HEK293T (cell line): ENCODE measurements at regions not wholly inside any gene's neighbourhood (a gene's known extent, or its start where the extent isn't known, plus 50 kb on each side); places are given as distances from the start of the nearest gene placed in this dataset.

Experiments
- CTCF ChIA-PET: fragments of 350-600 bp; formaldehyde crosslinking; extraction: SDS; loops from one replicate; lab custom pipeline; 2021; ENCODE audit warnings: antibody characterized with exemption, inconsistent platforms; lab: Yijun Ruan, JAX
- POLR2A ChIA-PET: fragments of 350-600 bp; formaldehyde crosslinking; extraction: SDS; loops from one replicate; lab custom pipeline; 2020; ENCODE audit warnings: antibody characterized with exemption, inconsistent platforms; lab: Yijun Ruan, JAX
- DNase-seq: peaks from one replicate; pipeline ENCODE4 v3.0.0; 2012; ENCODE audit warnings: mixed read lengths; ENCODE audit errors: extremely low spot score
- ARNT ChIP-seq: fragments of 450-650 bp; IDR thresholded peaks from 2 replicates; pipeline ENCODE4 v1.6.1; 2017; ENCODE audit warnings: mild to moderate bottlenecking
- BHLHE40 ChIP-seq: fragments of 450-650 bp; IDR thresholded peaks from 2 replicates; pipeline ENCODE4 v1.6.1; 2016; ENCODE audit warnings: mild to moderate bottlenecking, moderate library complexity, borderline replicate concordance
- CTBP1 ChIP-seq: fragments of 450-650 bp; IDR thresholded peaks from 2 replicates; pipeline ENCODE4 v1.6.1; 2016; ENCODE audit warnings: borderline replicate concordance
- ELF4 ChIP-seq: fragments of 450-650 bp; IDR thresholded peaks from 2 replicates; pipeline ENCODE4 v1.6.1; 2017; ENCODE audit warnings: antibody characterized with exemption
- FOXA1 ChIP-seq: fragments of 450-650 bp; IDR thresholded peaks from 2 replicates; pipeline ENCODE4 v1.6.1; 2016; ENCODE audit warnings: mild to moderate bottlenecking
- FOXK2 ChIP-seq: fragments of 450-650 bp; IDR thresholded peaks from 2 replicates; pipeline ENCODE4 v1.6.1; 2016; ENCODE audit warnings: mild to moderate bottlenecking
- FOXM1 ChIP-seq: fragments of 450-650 bp; IDR thresholded peaks from 2 replicates; pipeline ENCODE4 v1.6.1; 2017; ENCODE audit warnings: mild to moderate bottlenecking, borderline replicate concordance
- HDGF ChIP-seq: fragments of 450-650 bp; IDR thresholded peaks from 2 replicates; pipeline ENCODE4 v1.6.1; 2017; ENCODE audit warnings: antibody characterized with exemption, borderline replicate concordance
- L3MBTL2 ChIP-seq: fragments of 450-650 bp; conservative IDR thresholded peaks from 2 replicates; pipeline ENCODE4 v1.6.1; 2016; ENCODE audit warnings: mild to moderate bottlenecking
- LEF1 ChIP-seq: fragments of 450-650 bp; IDR thresholded peaks from 2 replicates; pipeline ENCODE4 v1.6.1; 2017; ENCODE audit warnings: mild to moderate bottlenecking, borderline replicate concordance
- NFRKB ChIP-seq: fragments of 450-650 bp; IDR thresholded peaks from 2 replicates; pipeline ENCODE4 v1.6.1; 2016; ENCODE audit warnings: mild to moderate bottlenecking, moderate library complexity
- SP1 ChIP-seq: fragments of 450-650 bp; IDR thresholded peaks from 2 replicates; pipeline ENCODE4 v1.6.1; 2017
- SUZ12 ChIP-seq: fragments of 450-650 bp; IDR thresholded peaks from 2 replicates; pipeline ENCODE4 v1.6.1; 2016; ENCODE audit warnings: mild to moderate bottlenecking
- ZNF384 ChIP-seq: fragments of 450-650 bp; IDR thresholded peaks from 2 replicates; pipeline ENCODE4 v1.6.1; 2016
- TF ChIP-seq, protein P1 (sequence below): fragments of 450-650 bp; IDR thresholded peaks from 2 replicates; pipeline ENCODE4 v1.6.1; 2016

DNA sequence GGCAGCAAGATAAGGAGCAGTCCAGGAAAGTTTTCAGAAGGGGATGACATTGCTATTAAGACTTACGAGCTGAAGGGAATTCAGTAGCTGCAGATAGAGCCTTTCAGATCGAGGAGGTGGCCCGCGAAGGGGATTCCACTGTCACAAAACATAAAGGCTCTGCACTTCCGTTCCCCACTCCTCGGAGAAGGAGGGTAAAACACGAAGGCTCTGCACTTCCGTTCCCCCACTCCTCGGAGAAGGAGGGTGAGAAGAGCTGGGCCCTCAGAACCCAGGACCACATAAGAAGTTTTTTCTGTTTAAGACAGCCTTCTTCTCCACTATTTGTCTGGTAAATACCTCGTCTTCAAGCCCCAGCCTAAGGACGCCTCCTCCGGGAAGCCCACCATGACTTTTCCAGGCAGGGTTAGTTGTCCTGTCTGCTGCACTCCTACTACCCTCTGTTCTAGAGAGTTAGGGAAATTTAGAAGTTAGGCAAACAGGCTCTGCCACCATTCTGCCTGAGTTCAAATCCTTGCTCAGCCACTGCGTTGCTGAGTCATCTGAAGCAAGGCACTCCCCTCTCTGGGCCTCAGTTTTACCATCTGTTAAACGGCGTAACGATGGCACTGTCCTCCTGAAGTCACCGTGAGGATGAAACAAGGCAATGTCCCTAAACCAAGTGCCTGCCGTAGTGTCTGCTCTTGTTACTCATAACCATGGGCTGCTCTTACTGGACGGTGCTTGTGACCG lies 134.1 kb upstream of the HES1 start:
- POLR2A ChIA-PET, result interaction anchor here (1.0 to 2.9 kb wide), 2 partner anchors 134 to 135 kb away, joined by 4 to 43 read pairs; partner anchors contain the start of gene HES1
- no peak for TF ChIP-seq SUZ12
- TF ChIP-seq L3MBTL2, result no peak
- TF ChIP-seq FOXM1, result no peak
- no peak for TF ChIP-seq ELF4
- no peak for TF ChIP-seq CTBP1
- no peak for TF ChIP-seq NFRKB
- TF ChIP-seq ZNF384, result no peak
- TF ChIP-seq ARNT, result no peak
- no peak for TF ChIP-seq HDGF
- TF ChIP-seq FOXA1, result no peak
- TF ChIP-seq SP1, result no peak
- CTCF ChIA-PET, result no interaction called here
- DNase-seq, result no peak

DNA sequence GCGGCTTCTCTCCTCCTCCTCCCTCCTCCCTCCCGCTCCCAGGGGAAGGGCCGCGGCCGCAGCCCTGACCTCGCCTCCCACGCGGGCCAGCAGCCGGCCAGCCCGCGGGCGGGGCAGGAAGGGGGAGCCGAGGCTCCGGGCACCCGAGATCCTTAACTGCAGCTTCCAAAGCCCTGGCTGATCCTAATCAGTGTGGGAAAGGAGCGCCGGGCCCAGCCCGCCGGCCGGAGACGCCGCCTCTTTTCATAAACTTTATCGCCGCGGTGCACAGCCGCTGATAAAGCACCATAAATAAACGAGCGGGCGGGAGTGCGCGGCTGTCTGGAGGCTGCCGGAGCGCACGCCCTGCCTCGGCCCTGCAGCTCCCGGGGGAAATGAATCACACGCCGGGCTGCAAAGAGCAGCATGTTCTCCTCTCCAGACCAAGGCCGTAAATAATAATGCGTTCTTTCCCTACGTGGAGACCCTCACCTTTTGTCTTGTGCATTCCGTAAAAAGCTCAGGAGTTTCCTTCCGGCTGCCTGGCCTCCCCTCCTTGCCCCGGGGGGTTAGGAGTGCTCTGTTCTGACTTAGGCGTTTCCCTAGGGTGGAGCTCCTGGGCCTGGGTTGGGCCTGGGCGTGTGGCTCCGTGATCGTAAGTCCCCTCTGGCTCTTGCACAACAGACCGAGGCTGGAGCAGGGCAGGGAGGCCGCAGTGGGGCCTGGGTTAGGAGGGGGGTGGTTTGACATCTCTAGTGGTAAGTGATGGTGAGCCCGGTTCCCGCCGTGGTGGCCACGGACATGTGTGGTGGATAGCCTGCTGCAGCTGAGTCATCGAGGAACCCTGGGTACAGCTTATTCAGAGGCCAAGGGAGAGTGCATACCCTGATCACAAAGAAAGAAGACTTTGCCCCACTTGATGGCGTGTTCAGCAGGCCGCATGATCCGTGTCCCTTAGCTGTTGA lies 132.6 kb upstream of the HES1 start:
- POLR2A ChIA-PET, result interaction anchor here (0.5 to 2.9 kb wide), 10 partner anchors 8 to 222 kb away, joined by 3 to 43 read pairs (median 4); partner anchors contain the start of gene HES1
- TF ChIP-seq SP1 (no peak), CTBP1 (no peak), L3MBTL2 (peak; percentile 30; the same call in 1 of the 2 replicates)
- TF ChIP-seq, protein P1, sequence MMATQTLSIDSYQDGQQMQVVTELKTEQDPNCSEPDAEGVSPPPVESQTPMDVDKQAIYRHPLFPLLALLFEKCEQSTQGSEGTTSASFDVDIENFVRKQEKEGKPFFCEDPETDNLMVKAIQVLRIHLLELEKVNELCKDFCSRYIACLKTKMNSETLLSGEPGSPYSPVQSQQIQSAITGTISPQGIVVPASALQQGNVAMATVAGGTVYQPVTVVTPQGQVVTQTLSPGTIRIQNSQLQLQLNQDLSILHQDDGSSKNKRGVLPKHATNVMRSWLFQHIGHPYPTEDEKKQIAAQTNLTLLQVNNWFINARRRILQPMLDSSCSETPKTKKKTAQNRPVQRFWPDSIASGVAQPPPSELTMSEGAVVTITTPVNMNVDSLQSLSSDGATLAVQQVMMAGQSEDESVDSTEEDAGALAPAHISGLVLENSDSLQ, result peak; percentile 70; the same call in 1 of the 2 replicates
- peak; percentile 71 for DNase-seq
- CTCF ChIA-PET, result interaction anchor here (1.1 to 1.4 kb wide), 2 partner anchors 135 to 222 kb away, joined by 4 to 6 read pairs; no protein-coding TSS in a partner anchor

DNA sequence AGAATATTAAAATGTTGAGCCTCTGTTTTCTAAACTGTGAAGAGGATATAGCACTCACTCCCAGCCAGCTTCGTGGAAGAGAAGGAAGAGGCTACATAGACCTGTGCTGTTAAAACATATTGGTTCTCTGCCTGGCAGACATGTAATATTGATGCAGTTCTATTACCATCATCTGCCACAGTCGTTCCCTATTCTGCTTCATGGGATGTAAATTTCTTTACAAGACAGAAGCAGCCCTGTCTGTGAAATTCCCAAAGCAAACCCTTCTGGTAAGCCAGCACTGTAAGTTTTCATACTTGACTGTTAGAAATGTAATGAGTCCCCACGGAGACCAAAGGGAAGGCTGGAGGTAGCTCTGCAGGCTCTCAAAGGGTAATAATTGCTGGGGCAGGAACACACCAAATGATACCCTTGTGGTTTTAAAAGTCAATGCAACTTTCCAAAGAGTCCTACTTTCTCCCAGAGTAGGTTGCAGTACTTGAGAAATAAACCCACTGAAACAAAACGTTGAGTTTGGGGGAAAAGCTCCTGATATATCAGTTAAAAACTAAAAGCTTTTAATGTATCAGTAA lies 129.9 kb upstream of the HES1 start:
- ChIA-PET CTCF (interaction anchor here (0.7 kb wide), 2 partner anchors 45 to 180 kb away, joined by 5 to 7 read pairs; no protein-coding TSS in a partner anchor), POLR2A (interaction anchor here (0.9 to 2.2 kb wide), 3 partner anchors 130 to 133 kb away, joined by 4 to 8 read pairs (median 5); partner anchors contain the start of gene HES1)
- TF ChIP-seq L3MBTL2, result no peak
- TF ChIP-seq ZNF384, result no peak
- no peak for TF ChIP-seq CTBP1
- no peak for TF ChIP-seq NFRKB
- no peak for TF ChIP-seq LEF1
- TF ChIP-seq, protein P1, result no peak
- no peak for TF ChIP-seq FOXM1
- no peak for TF ChIP-seq ARNT
- TF ChIP-seq SP1, result no peak
- peak; percentile 9 for DNase-seq

DNA sequence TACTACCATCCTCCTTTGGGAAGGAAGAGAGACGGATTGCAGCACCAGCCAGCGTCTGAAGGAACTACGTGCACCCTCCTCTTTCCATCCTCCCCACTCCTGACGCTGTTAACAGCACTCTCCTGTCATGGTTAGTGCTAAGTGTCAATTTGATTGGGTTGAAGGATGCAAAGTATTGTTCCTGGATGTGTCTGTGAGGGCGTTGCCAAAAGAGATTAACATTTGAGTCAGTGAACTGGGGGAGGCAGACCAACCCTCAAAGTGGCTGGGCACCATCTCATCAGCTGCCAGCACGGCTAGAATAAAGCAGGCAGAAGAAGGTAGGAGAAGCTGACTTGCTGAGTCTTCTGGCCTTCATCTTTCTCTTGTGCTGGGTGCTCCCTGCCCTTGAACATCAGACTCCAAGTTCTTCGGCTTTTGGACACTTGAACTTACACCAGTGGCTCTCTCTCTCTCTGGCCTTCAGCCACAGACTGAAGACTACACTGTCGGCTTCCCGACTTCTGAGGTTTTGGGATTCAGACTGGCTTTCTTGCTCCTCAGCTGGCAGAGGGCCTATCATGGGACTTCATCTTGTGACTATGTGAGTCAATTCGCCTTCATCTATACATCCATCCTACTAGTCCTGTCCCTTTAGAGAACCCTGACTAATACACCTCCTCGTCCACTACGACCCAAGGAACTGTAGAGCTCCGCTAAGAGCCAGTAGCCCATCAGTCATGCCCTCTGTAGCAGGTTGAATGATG lies 128.2 kb upstream of the HES1 start:
- ChIA-PET CTCF (interaction anchor here (1.0 kb wide), 1 partner anchor 62 kb away, joined by 3 read pairs; no protein-coding TSS in a partner anchor), POLR2A (interaction anchor here (2.0 to 2.2 kb wide), 2 partner anchors 129 to 131 kb away, joined by 5 to 8 read pairs; partner anchors contain the start of gene HES1)
- TF ChIP-seq CTBP1, result no peak
- no peak for TF ChIP-seq L3MBTL2
- no peak for TF ChIP-seq FOXK2
- TF ChIP-seq LEF1, result no peak
- no peak for TF ChIP-seq SUZ12
- no peak for TF ChIP-seq SP1
- TF ChIP-seq, protein P1, result no peak
- TF ChIP-seq ELF4, result no peak
- no peak for TF ChIP-seq BHLHE40
- TF ChIP-seq FOXM1, result no peak
- TF ChIP-seq HDGF, result no peak
- no peak for TF ChIP-seq ARNT
- DNase-seq, result no peak

DNA sequence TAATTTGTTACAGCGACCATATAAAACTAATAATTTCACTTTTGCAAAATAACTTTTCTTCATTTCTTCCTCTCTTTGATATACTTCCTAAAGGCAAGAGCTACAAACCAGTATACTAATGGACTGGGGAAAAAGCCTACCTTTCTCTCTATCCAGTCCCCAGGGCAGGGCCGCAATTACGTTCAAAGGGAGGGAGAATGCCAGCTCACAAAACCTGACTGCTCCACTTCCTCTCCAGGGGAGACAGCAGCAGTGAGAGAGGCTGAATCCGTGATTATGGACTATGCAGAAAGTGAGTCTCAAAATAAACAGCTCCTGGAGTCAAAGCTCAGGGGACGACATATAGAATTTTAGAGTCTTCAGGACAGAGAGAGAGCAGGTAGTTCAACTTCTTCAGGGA lies 126.9 kb upstream of the HES1 start:
- POLR2A ChIA-PET, result no interaction called here
- DNase-seq, result no peak
- TF ChIP-seq L3MBTL2, result no peak
- TF ChIP-seq FOXM1, result no peak
- no peak for TF ChIP-seq CTBP1
- CTCF ChIA-PET, result no interaction called here
